ENCODE measurements at regions not wholly inside any gene's neighbourhood (a gene's known extent, or its start where the extent isn't known, plus 50 kb on each side); places are given as distances from the start of the nearest gene placed in this dataset.

DNA sequence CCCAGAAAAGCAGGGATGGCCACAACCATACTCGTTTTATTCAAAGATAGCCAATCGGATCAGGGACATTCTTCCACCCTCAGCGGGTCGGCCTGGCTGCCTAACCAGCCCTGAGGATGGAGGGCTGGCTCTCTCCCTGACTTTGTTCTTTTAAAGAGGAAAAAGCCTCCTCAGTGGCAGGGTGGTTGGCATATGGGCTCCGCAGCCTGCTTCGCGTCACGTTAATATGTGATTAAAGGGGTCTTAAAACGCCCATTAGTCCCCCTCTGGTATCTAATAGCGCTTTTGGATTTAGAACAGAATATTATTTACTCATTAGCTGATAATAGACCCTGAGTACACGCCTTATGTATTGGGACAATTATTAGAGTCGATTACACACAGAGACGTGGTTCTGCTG, 199.4 kb downstream of the PHETA1 start:
- Histone ChIP-seq H3K9me2 (ENCODE audit: insufficient read depth) (no peaks in the 10 kb centered on the region), H3K79me2 (replicated peaks; ENCODE audit: insufficient read depth) (no peaks in the 10 kb centered on the region), H2AFZ (no peak overlapping the region), H3K4me1 (ENCODE audit: insufficient read depth) (no peaks in the 10 kb centered on the region), H3K27me3 (ENCODE audit: insufficient read depth) (no peaks in the 10 kb centered on the region), H4K20me1 (replicated peaks; ENCODE audit: insufficient read depth) (no peaks in the 10 kb centered on the region; the same call in 1 of the 2 replicates), H3K4me2 (no peak overlapping the region), H3K27ac (ENCODE audit: low read depth) (no peak overlapping the region), H3F3A (replicated peaks; ENCODE audit: low read depth) (no peaks in the 10 kb centered on the region), H3K36me3 (ENCODE audit: insufficient read depth) (no peaks in the 10 kb centered on the region), H3K4me3 (no peak overlapping the region)
- H3K27me3 Mint-ChIP-seq (ENCODE audit: insufficient read depth, low read depth, poor library complexity), result peaks cover 9% of the 10 kb centered on the region
- no peak overlapping the region for H3K4me3 Mint-ChIP-seq
- no peak for DNase-seq (ENCODE audit: low spot score)
- no peak overlapping the region for H3K27ac Mint-ChIP-seq
- H3K36me3 Mint-ChIP-seq (ENCODE audit: low read depth), result no peaks in the 10 kb centered on the region
- H3K4me1 Mint-ChIP-seq, result peaks cover 8% of the 10 kb centered on the region; the same call in 2 of the 3 replicates
- ATAC-seq, result no peak
- no peak for TF ChIP-seq ZNF114 (CRISPR knock-in tag; IDR thresholded peaks at IDR 0.05)
- TF ChIP-seq, protein P1, sequence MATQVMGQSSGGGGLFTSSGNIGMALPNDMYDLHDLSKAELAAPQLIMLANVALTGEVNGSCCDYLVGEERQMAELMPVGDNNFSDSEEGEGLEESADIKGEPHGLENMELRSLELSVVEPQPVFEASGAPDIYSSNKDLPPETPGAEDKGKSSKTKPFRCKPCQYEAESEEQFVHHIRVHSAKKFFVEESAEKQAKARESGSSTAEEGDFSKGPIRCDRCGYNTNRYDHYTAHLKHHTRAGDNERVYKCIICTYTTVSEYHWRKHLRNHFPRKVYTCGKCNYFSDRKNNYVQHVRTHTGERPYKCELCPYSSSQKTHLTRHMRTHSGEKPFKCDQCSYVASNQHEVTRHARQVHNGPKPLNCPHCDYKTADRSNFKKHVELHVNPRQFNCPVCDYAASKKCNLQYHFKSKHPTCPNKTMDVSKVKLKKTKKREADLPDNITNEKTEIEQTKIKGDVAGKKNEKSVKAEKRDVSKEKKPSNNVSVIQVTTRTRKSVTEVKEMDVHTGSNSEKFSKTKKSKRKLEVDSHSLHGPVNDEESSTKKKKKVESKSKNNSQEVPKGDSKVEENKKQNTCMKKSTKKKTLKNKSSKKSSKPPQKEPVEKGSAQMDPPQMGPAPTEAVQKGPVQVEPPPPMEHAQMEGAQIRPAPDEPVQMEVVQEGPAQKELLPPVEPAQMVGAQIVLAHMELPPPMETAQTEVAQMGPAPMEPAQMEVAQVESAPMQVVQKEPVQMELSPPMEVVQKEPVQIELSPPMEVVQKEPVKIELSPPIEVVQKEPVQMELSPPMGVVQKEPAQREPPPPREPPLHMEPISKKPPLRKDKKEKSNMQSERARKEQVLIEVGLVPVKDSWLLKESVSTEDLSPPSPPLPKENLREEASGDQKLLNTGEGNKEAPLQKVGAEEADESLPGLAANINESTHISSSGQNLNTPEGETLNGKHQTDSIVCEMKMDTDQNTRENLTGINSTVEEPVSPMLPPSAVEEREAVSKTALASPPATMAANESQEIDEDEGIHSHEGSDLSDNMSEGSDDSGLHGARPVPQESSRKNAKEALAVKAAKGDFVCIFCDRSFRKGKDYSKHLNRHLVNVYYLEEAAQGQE (IDR thresholded peaks at IDR 0.05; ENCODE audit: unreplicated experiment), result no peak
- no peak for TF ChIP-seq ZNF462 (CRISPR knock-in tag; IDR thresholded peaks at IDR 0.05)
- TF ChIP-seq CREB1 (CRISPR knock-in tag; IDR thresholded peaks at IDR 0.05; ENCODE audit: low read depth), result no peak
- TF ChIP-seq, protein P2, sequence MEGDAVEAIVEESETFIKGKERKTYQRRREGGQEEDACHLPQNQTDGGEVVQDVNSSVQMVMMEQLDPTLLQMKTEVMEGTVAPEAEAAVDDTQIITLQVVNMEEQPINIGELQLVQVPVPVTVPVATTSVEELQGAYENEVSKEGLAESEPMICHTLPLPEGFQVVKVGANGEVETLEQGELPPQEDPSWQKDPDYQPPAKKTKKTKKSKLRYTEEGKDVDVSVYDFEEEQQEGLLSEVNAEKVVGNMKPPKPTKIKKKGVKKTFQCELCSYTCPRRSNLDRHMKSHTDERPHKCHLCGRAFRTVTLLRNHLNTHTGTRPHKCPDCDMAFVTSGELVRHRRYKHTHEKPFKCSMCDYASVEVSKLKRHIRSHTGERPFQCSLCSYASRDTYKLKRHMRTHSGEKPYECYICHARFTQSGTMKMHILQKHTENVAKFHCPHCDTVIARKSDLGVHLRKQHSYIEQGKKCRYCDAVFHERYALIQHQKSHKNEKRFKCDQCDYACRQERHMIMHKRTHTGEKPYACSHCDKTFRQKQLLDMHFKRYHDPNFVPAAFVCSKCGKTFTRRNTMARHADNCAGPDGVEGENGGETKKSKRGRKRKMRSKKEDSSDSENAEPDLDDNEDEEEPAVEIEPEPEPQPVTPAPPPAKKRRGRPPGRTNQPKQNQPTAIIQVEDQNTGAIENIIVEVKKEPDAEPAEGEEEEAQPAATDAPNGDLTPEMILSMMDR (conservative IDR thresholded peaks at IDR 0.05; ENCODE audit: low read depth in 2 of 2), result no peak
- TF ChIP-seq ZNF331 (CRISPR knock-in tag; IDR thresholded peaks at IDR 0.05; ENCODE audit: low read depth), result no peak
- TF ChIP-seq EZH2 (IDR thresholded peaks at IDR 0.05; ENCODE audit: low read depth, unreplicated experiment), result no peak
- TF ChIP-seq EZH2phosphoT487 (IDR thresholded peaks at IDR 0.05; ENCODE audit: unreplicated experiment), result no peak
- no peak for TF ChIP-seq NANOG (IDR thresholded peaks at IDR 0.05; ENCODE audit: borderline replicate concordance)
- no peak for TF ChIP-seq ETS1 (IDR thresholded peaks at IDR 0.05)
- no peak for TF ChIP-seq STAT1 (IDR thresholded peaks at IDR 0.05; ENCODE audit: unreplicated experiment)
- no peak for TF ChIP-seq JUNB (IDR thresholded peaks at IDR 0.05; ENCODE audit: unreplicated experiment)
- TF ChIP-seq POLR2AphosphoS5 (IDR thresholded peaks at IDR 0.05; ENCODE audit: low read depth), result no peak
- H3K9me3 Mint-ChIP-seq, result no peaks in the 10 kb centered on the region
